Hepatocyte (in vitro differentiated cells): ENCODE measurements at regions not wholly inside any gene's neighbourhood (a gene's known extent, or its start where the extent isn't known, plus 50 kb on each side); places are given as distances from the start of the nearest gene placed in this dataset.

Experiments used
- DNase-seq: peaks from one replicate; pipeline ENCODE4 v3.0.0-alpha.2; 2016; ENCODE audit warnings: low spot score
- H2AFZ ChIP-seq: fragments of 200-600 bp; sonication (generic); 2 replicates; pipeline ENCODE4 v1.6.0; 2016; ENCODE audit warnings: antibody characterized with exemption, mild to moderate bottlenecking
- H3K27ac ChIP-seq: fragments of 200-600 bp; sonication (generic); 2 replicates; pipeline ENCODE4 v1.5.1; 2016; ENCODE audit warnings: mild to moderate bottlenecking
- H3K27me3 ChIP-seq: fragments of 200-600 bp; sonication (generic); 2 replicates; pipeline ENCODE4 v1.6.1; 2016
- H3K36me3 ChIP-seq: fragments of 200-600 bp; sonication (generic); replicated peaks from 2 replicates; pipeline ENCODE4 v1.5.1; 2016; ENCODE audit warnings: low read depth; ENCODE audit not compliant: insufficient read depth
- H3K4me1 ChIP-seq: fragments of 200-600 bp; sonication (generic); 2 replicates; pipeline ENCODE4 v1.5.1; 2016; ENCODE audit warnings: mild to moderate bottlenecking, moderate library complexity; ENCODE audit not compliant: insufficient read depth
- H3K4me2 ChIP-seq: fragments of 200-600 bp; sonication (generic); 2 replicates; pipeline ENCODE4 v1.6.0; 2016
- H3K4me3 ChIP-seq: fragments of 200-600 bp; sonication (generic); 2 replicates; pipeline ENCODE4 v1.5.1; 2016; ENCODE audit warnings: mild to moderate bottlenecking
- H3K79me2 ChIP-seq: fragments of 200-600 bp; sonication (generic); 2 replicates; pipeline ENCODE4 v1.6.0; 2017; ENCODE audit warnings: mild to moderate bottlenecking
- H3K9me2 ChIP-seq: fragments of 200-600 bp; sonication (generic); replicated peaks from 2 replicates; pipeline ENCODE4 v1.6.0; 2017; ENCODE audit warnings: mild to moderate bottlenecking; ENCODE audit not compliant: insufficient read depth
- H3K9me3 ChIP-seq: fragments of 200-600 bp; sonication (generic); 2 replicates; pipeline ENCODE4 v1.5.1; 2016; ENCODE audit warnings: low read depth, mild to moderate bottlenecking
- H4K20me1 ChIP-seq: fragments of 200-600 bp; sonication (generic); 2 replicates; pipeline ENCODE4 v1.6.0; 2016; ENCODE audit warnings: mild to moderate bottlenecking; ENCODE audit not compliant: insufficient read depth, poor library complexity, severe bottlenecking
- CTCF ChIP-seq: fragments of 200-600 bp; sonication (generic); IDR thresholded peaks from 2 replicates; pipeline ENCODE4 v1.5.1; 2016; ENCODE audit warnings: antibody characterized with exemption, mild to moderate bottlenecking; ENCODE audit not compliant: poor library complexity
- EZH2 ChIP-seq: fragments of 200-600 bp; sonication (generic); IDR thresholded peaks from 2 replicates; pipeline ENCODE4 v1.6.1; 2016; ENCODE audit warnings: antibody characterized with exemption, mild to moderate bottlenecking, borderline replicate concordance
- EZH2phosphoT487 ChIP-seq: fragments of 200-600 bp; sonication (generic); IDR thresholded peaks from one replicate; pipeline ENCODE4 v1.6.1; 2018; ENCODE audit warnings: antibody characterized with exemption, mild to moderate bottlenecking, low read depth, moderate library complexity; ENCODE audit not compliant: unreplicated experiment, severe bottlenecking
- WGBS: methylation state at CpG from one replicate; pipeline ENCODE4 v1.1.6; 2016; ENCODE audit warnings: low lambda C conversion rate; ENCODE audit errors: missing lambda C conversion rate; 5-methylcytosine and 5-hydroxymethylcytosine counted together

GRCh38 chr2:88254437-88255091 is 84.4 kb downstream of the THNSL2 start:
- Histone ChIP-seq H3K27ac (no peak overlapping the region), H3K36me3 (no peaks in the 10 kb centered on the region), H2AFZ (no peak overlapping the region), H3K27me3 (no peaks in the 10 kb centered on the region), H3K79me2 (no peaks in the 10 kb centered on the region), H3K4me2 (no peak overlapping the region), H4K20me1 (no peaks in the 10 kb centered on the region), H3K9me2 (no peaks in the 10 kb centered on the region), H3K4me1 (no peaks in the 10 kb centered on the region), H3K9me3 (no peaks in the 10 kb centered on the region), H3K4me3 (no peak overlapping the region)
- no peak for DNase-seq
- TF ChIP-seq CTCF (no peak), EZH2phosphoT487 (no peak), EZH2 (no peak)
- 42% methylated on average over 3 of the region's 3 CpGs for WGBS

GRCh38 chr2:88253997-88254396 is 83.9 kb downstream of the THNSL2 start:
- no peaks in the 10 kb centered on the region for H3K4me1 ChIP-seq
- H3K27me3 ChIP-seq, result no peaks in the 10 kb centered on the region
- TF ChIP-seq EZH2, result no peak
- no peak for TF ChIP-seq EZH2phosphoT487
- H3K9me3 ChIP-seq, result no peaks in the 10 kb centered on the region
- no peak overlapping the region for H3K27ac ChIP-seq
- H4K20me1 ChIP-seq, result no peaks in the 10 kb centered on the region
- no peak overlapping the region for H3K4me2 ChIP-seq
- WGBS, result 67% methylated on average over 1 of the region's 1 CpG
- H3K9me2 ChIP-seq, result no peaks in the 10 kb centered on the region
- H2AFZ ChIP-seq, result no peak overlapping the region
- H3K79me2 ChIP-seq, result no peaks in the 10 kb centered on the region
- H3K36me3 ChIP-seq, result no peaks in the 10 kb centered on the region
- no peak overlapping the region for H3K4me3 ChIP-seq
- DNase-seq, result no peak

DNA sequence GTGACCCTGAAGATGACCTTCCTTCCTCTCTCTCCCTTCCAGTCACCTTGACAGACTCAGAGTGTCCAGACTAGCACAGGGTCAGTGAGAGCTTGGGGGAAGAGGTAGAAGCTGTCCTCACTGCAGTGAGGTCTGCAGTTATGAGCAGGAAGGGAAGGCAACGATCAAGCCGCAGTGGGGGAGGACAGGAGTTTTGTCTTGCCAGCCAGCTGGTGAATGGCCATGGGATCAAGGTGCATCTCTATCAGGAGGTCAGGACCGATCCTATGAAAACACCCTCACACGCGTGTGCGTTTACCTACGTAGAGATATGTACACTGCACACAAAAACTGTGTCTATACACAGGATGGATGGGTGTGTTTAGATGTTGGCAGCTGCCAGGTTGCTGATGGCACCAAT is 83.2 kb downstream of the THNSL2 start:
- Histone ChIP-seq H2AFZ (no peak overlapping the region), H3K27me3 (no peaks in the 10 kb centered on the region), H3K79me2 (no peaks in the 10 kb centered on the region), H4K20me1 (no peaks in the 10 kb centered on the region), H3K36me3 (no peaks in the 10 kb centered on the region), H3K4me2 (no peak overlapping the region), H3K4me3 (no peak overlapping the region), H3K4me1 (no peaks in the 10 kb centered on the region), H3K9me3 (no peaks in the 10 kb centered on the region), H3K27ac (no peak overlapping the region), H3K9me2 (no peaks in the 10 kb centered on the region)
- TF ChIP-seq CTCF (no peak), EZH2phosphoT487 (no peak), EZH2 (no peak)
- DNase-seq, result no peak
- WGBS, result 97% methylated on average over 7 of the region's 7 CpGs

DNA sequence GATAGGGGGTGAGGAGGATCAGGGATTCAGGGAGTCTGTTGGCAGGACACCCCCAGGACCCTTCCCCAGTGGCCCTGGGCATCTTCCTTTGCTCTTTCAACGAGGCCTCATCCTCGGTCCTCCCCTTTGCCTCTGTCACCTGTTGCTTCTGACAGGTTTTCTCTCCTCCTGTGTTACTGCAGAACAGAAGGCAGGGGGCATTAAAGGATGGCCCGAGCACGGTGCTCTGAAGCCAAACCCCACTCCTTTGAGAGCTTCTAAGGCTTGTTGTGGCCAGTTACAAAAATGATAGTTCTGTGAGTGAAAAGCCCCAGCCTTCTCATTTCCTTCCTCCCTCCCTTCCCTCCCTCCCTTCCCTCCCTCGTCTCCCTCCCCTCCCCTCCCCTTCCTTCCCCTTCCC is 82.5 kb downstream of the THNSL2 start:
- no peak for DNase-seq
- Histone ChIP-seq H3K4me3 (no peak overlapping the region), H2AFZ (no peak overlapping the region), H3K27me3 (no peaks in the 10 kb centered on the region), H3K9me2 (no peaks in the 10 kb centered on the region), H3K9me3 (no peaks in the 10 kb centered on the region), H3K4me1 (no peaks in the 10 kb centered on the region), H3K4me2 (no peak overlapping the region), H3K79me2 (no peaks in the 10 kb centered on the region), H3K27ac (no peak overlapping the region), H4K20me1 (no peaks in the 10 kb centered on the region), H3K36me3 (no peaks in the 10 kb centered on the region)
- 63% methylated on average over 4 of the region's 5 CpGs for WGBS
- TF ChIP-seq EZH2phosphoT487, result no peak
- no peak for TF ChIP-seq CTCF
- no peak for TF ChIP-seq EZH2
